UCSD-AML1 (cell line): ENCODE measurements at regions not wholly inside any gene's neighbourhood (a gene's known extent, or its start where the extent isn't known, plus 50 kb on each side); places are given as distances from the start of the nearest gene placed in this dataset.
"Not testable (repeated sequence)": the region's sequence is repeated elsewhere in the genome, so short reads cannot be mapped to it uniquely, and the experiment has no call there.

Experiments used
- DNase-seq: peaks from one replicate; lab custom pipeline; 2025; ENCODE audit not compliant: unreplicated experiment; lab: John Stamatoyannopoulos, UW

DNA sequence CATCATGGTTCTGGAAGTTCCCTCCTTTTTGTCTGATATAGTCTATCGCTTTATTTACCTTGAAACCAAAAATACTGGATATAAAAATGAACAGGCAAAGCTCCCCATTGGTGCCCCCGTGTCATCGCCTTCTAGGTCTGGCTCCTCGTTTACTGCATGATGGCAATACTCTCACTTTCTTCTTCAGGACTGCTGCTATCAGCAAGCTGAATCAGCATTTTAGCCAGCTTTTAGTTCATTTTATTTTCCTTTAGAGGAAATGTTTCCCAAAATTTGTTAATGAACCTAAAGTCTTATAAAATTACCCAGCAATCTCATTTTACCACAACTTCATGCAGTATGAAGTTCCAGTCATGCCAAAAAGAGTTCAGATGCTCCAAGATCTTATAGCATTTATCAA, 80.5 kb downstream of the ZIC3 start:
- DNase-seq = no peak

DNA sequence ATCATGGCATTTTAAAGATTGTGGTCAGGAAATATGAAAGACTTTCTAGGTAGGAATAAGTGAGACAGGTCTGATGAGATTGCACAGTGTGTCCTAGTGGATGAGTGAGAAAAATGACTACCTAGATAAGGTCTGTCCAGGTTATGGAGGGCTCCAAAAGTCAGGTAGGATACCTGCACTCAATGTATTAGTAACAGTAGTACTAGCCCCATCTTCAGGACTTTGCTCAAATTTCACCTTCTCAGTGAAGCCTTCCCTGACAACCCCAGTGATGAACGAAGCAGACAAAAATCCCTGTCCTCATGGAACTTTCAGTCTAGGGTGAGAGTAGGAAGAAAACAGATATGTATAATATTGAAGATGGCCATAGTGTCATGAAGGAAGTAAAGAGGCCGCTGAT, 85.7 kb downstream of the ZIC3 start:
- no peak for DNase-seq

DNA sequence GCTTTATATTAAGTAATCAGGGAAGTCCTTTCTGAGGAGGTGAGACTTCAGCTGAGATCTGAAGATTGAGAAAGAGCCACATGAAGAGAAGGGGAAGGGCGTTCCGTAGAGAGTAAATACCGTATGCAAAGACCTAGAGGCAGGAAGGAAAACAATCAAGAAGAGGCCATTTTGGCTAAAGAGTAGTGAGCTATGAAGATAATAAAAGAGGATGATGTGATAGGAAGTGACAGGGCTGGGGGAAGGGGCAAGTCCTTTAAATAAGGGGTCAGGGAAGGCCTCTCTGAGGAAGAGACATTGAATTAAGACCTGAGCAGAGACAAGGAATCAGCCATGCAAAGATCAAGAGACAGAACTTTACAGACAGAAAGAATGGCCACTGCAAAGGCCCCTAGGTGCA, 86.2 kb downstream of the ZIC3 start:
- no peak for DNase-seq

DNA sequence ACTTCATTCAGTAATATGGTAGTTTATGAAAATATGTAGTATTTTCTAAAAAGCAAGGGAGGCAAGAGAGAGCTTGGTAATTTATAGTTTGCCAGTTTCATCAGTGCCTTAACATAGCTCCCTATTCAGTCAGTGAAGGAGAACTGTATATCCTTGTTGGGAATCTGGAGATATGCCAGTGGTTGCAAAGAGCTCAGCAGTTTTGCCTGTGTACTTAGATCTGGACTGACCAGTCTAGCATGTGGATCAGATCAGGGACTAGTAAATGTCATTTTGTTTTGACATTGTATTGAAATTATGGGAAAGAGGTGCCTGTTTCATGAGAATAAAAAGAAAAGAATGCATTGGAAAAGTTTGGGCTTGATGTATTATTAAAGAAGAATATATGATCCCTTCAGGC, 88.6 kb downstream of the ZIC3 start:
- no peak for DNase-seq

DNA sequence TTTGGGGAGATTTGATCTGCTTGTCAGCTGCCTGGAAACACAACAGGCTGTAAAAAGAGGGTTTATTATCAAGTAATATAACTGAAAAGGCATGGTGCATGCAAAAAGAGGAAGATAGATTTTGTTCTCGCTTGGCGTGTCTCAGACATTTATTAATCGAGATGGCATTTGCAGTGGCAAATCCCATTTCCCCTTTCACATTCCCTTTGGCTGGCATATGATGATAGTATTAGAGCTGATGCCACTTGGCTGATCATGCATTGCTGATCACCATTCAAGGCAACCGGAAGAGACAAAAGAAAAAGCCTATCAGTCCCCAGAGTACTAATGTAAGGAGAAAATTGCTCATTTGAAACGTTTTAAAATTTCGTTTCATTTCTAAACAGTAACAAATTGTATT, 101.8 kb downstream of the ZIC3 start:
- no peak for DNase-seq

DNA sequence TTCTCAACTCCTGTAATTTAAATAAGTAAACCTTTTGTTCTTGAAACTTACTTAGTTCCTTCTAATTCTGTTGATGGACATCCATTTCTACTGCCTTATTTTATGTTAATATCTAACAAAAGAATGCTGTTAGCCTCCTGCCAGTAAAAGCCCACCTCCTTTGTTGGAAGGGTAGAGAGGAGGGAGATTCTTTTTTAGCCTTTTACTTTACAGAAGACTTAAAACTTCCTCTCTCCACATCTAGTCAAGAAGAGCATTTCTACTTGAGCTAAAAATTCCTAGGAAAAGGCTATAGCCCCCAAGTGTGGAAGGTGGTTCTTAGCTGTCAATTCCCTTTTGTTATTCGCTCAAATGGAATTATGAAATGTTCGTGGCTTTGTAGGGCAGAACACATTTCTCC, 118.7 kb downstream of the ZIC3 start:
- DNase-seq = no peak

GRCh38 chrX:137695417-137695816, 129.5 kb downstream of the ZIC3 start:
- no peak for DNase-seq

DNA sequence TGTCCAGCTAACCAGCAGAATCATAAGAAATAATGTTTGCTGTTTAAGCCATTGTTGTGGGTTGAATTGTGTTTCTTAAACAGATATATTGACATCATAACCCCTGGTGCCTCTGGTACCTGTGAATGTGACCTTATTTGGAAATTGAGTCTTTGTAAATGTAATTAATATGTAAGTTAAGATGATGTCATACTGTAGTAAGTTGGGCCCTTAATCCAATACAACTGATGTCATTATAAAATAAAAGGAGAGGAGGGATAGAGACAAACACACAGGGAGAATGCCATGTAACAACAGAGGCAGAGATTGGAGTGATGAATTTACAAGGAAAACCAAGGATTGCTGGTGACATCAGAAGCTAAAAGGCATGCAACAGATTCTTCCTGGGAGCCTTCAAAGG, 141.4 kb downstream of the ZIC3 start:
- DNase-seq = no peak

- no peak for DNase-seq
Observed at GRCh38 chrX:137742846-137743245, 176.9 kb downstream of the ZIC3 start.

- DNase-seq = no peak
Observed at GRCh38 chrX:137743414-137743813, 177.5 kb downstream of the ZIC3 start.

DNA sequence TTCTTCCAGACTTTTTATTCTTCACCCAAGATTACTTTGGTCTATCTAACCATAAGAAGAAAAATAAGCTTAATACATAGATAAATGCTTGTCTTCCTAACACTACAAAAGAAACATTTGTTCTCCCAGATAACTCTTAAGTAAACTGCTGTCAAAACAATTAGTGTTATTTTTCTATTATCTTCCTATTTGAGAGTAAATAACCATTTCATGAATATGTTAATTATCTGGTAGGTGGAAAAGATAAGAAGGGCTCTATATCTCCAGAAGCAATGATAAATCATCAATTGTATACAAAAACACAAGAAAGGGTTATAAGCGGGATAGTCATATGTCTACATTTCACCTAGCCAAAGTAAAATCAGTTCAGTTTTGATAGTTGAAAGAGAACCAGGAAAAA, 180.4 kb downstream of the ZIC3 start:
- no peak for DNase-seq

DNA sequence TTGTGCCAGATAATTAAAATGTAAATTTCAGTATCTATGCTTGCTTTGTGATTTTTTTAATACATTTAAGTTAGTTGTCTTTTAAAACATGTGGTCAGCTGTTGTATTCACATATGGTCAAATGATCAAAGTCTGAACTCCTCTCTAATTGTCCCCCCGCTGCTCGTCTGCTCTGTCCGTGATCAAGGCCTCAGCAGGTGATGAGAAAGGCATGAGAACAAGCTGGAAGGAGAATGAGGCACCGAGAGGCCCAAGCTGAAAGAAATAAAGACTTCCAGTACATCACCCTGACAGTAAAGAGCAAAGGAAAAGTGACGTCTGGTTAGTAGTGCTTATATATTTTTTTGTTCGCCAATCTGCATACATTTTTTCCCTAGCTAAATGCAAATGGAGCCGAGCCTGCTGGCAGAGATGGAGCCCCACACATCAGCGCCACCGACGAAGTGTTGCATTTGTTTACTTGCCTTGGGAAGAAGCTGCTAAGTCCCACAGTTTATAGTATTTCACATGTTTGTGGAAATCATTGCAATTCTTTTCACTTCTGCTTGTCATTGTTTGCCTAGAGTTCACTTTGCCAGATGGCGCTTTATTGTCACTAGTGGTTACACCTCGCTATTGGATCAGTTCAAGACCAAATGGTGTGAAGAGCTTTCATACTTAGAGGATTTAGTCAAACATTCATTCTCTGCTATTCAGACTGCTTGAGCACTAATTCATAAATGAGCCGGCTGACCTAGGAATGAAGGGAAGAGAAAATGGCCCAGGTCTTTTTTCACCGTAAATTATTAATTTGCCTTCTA, 181.5 kb downstream of the ZIC3 start:
- no peak for DNase-seq

GRCh38 chrX:137748827-137749226, 182.9 kb downstream of the ZIC3 start:
- no peak for DNase-seq

DNA sequence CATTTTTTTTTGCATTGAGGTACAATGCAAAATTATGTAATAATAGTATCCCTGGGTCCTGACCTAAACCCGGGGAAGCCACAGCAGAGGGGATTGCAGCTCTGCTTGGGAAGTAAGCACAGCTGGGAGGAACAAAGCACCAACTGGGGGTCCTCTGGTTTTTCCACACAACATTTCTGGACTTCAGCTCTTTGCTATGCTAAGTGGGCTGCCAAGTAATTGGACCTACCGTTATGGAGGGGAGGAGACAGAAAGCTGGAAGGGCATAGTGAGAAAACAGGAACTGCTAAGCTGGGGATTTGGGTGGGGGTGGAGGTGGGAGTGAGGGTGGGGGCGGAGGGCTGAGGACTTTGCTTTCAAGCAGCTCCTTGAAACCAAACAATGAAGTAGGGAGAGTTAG, 183.3 kb downstream of the ZIC3 start:
- DNase-seq = no peak

DNA sequence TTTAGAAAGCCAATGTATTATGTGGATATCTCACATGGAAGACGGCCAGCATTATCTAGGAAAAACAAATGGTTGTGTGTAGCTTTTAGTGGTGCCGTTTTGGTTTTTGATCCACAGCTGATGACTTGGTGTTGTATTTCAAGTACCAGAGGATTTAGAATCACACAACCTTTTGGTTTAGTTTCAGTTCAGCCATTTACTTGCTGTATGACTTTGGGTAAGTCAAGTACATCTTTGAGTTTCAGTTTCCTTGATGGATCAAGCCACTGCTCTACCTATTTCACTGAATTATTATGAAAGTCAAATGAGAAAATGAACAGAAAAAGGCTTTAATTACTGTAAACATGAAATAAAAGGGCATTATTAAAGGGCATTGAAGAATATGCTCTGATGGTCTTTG, 205.6 kb downstream of the ZIC3 start:
- DNase-seq = no peak

GRCh38 chrX:137792214-137792613, 226.3 kb downstream of the ZIC3 start:
- no peak for DNase-seq

- not testable (repeated sequence) for DNase-seq
Observed at GRCh38 chrX:137797926-137798325, 232.0 kb downstream of the ZIC3 start.

DNA sequence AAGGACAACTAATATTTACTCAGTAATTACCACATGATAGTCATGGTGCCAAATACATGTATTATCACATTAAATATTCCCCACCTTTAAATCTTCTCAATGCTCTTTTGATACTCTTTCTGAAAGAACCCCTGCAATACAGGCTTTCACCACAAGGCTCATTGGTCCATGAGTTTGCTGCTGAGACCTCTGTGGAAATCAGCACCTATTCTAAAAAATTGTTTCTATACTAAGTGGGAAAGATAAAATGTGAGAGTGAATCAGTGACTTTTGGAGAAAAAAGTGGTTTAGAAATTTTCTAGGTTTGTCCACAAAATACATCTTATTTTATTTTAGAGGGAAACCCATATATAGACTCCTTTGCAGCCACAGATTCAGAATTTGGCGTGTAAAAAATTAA, 257.3 kb downstream of the ZIC3 start:
- no peak for DNase-seq

DNA sequence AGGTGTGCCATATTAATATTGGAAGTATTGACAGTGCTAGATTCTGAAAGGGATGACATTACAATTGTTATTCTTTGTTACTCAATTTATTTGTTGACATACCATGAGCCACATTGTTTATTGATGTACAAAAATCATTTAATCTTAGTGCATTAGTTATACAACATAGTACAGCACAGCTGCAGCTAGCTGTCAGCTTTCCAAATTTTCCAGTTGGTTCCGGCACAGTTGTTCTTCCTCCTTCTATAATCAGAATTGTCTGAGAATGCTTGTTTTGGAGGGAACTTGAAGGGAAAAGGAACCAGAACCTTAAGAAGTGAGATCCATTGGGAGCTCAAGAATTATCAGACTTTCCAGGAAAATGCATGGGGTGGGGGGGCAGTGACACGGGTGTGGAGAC, 281.4 kb downstream of the ZIC3 start:
- DNase-seq = no peak

- DNase-seq = no peak
Observed at GRCh38 chrX:137848266-137848905, 282.5 kb downstream of the ZIC3 start.

DNA sequence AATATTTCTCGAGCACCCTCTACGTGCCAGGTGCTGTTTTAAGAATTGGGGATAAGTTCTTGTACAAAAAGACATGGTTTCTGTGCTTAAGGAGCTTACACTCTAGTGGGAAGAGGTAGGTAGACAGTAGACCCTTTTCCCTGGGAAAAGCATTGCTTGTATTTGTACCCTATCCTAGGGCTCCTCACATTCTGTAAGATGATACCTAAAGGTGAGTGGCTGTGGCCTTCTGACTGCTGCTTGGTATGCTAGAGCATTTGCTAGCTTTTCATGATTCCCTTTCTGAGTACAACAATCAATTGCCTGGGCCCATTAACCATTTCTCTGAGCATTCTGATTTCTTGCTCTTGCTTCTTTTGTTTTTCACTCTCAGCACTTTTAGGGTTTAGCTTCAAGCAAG, 286.6 kb downstream of the ZIC3 start:
- DNase-seq = no peak

- DNase-seq = no peak
Observed at GRCh38 chrX:137855490-137855889, 289.6 kb downstream of the ZIC3 start.

GRCh38 chrX:137858106-137858505, 292.2 kb downstream of the ZIC3 start:
- no peak for DNase-seq
